Fibroblast of upper back skin (primary cell): ENCODE measurements at regions not wholly inside any gene's neighbourhood (a gene's known extent, or its start where the extent isn't known, plus 50 kb on each side); places are given as distances from the start of the nearest gene placed in this dataset.

ENCODE experiments used
- DNase-seq: peaks from one replicate; pipeline ENCODE4 v3.0.0-alpha.2; 2013

GRCh38 chr3:181418233-181418632 is 293.5 kb upstream of the SOX2 start:
- DNase-seq = no peak

GRCh38 chr3:181417748-181418147 is 294.0 kb upstream of the SOX2 start:
- peak; percentile 33 for DNase-seq

- no peak for DNase-seq
Observed at GRCh38 chr3:181410870-181411269, 300.9 kb upstream of the SOX2 start.

- no peak for DNase-seq
Observed at GRCh38 chr3:181403876-181404660, 307.7 kb upstream of the SOX2 start.

GRCh38 chr3:181402347-181402746 is 309.4 kb upstream of the SOX2 start:
- no peak for DNase-seq

GRCh38 chr3:181384970-181385369 is 326.8 kb upstream of the SOX2 start:
- no peak for DNase-seq

GRCh38 chr3:181383760-181384159 is 328.0 kb upstream of the SOX2 start:
- DNase-seq = no peak

GRCh38 chr3:181383201-181383600 is 328.5 kb upstream of the SOX2 start:
- no peak for DNase-seq

GRCh38 chr3:181382656-181383055 is 329.1 kb upstream of the SOX2 start:
- no peak for DNase-seq

- no peak for DNase-seq
Observed at GRCh38 chr3:181379278-181379677, 332.4 kb upstream of the SOX2 start.

GRCh38 chr3:181369637-181370036 is 342.1 kb upstream of the SOX2 start:
- no peak for DNase-seq

- DNase-seq = no peak
Observed at GRCh38 chr3:181363231-181363630, 348.5 kb upstream of the SOX2 start.

- DNase-seq = no peak
Observed at GRCh38 chr3:181362378-181362777, 349.3 kb upstream of the SOX2 start.

GRCh38 chr3:181358562-181358961 is 353.2 kb upstream of the SOX2 start:
- no peak for DNase-seq

- DNase-seq = no peak
Observed at GRCh38 chr3:181358060-181358459, 353.7 kb upstream of the SOX2 start.

- no peak for DNase-seq
Observed at GRCh38 chr3:181354140-181354539, 357.6 kb upstream of the SOX2 start.

GRCh38 chr3:181344331-181344730 is 354.8 kb upstream of the DNAJC19 start:
- no peak for DNase-seq

GRCh38 chr3:181336597-181336996 is 347.1 kb upstream of the DNAJC19 start:
- no peak for DNase-seq

- DNase-seq = no peak
Observed at GRCh38 chr3:181333394-181333793, 343.9 kb upstream of the DNAJC19 start.

- no peak for DNase-seq
Observed at GRCh38 chr3:181330821-181331563, 341.5 kb upstream of the DNAJC19 start.

- no peak for DNase-seq
Observed at GRCh38 chr3:181330257-181330656, 340.7 kb upstream of the DNAJC19 start.

GRCh38 chr3:181329024-181329423 is 339.5 kb upstream of the DNAJC19 start:
- DNase-seq = no peak

- DNase-seq = no peak
Observed at GRCh38 chr3:181328346-181328745, 338.8 kb upstream of the DNAJC19 start.

- DNase-seq = no peak
Observed at GRCh38 chr3:181327349-181327748, 337.8 kb upstream of the DNAJC19 start.
